Brain microvascular endothelial cell (primary cell): ENCODE measurements at regions not wholly inside any gene's neighbourhood (a gene's known extent, or its start where the extent isn't known, plus 50 kb on each side); places are given as distances from the start of the nearest gene placed in this dataset.

Experiments
- DNase-seq: peaks from one replicate; pipeline ENCODE4 v3.0.0-alpha.2; 2020
- H3K27ac ChIP-seq: fragments of 250-450 bp; sonication (Bioruptor Pico); 2 replicates; pipeline ENCODE4 v1.5.1; 2020; ENCODE audit warnings: mild to moderate bottlenecking, moderate library complexity
- H3K27me3 ChIP-seq: fragments of 250-450 bp; sonication (Bioruptor Pico); replicated peaks from 2 replicates; pipeline ENCODE4 v1.5.1; 2020; ENCODE audit warnings: mild to moderate bottlenecking
- H3K36me3 ChIP-seq: fragments of 250-450 bp; sonication (Bioruptor Pico); replicated peaks from 2 replicates; pipeline ENCODE4 v1.5.1; 2020; ENCODE audit warnings: mild to moderate bottlenecking
- H3K4me3 ChIP-seq: 2 replicates; pipeline ENCODE4 v1.5.1; 2011; ENCODE audit warnings: low read depth, mild to moderate bottlenecking, control low read depth, low read length, moderate library complexity
- CTCF ChIP-seq: IDR thresholded peaks from 2 replicates; pipeline ENCODE4 v1.5.1; 2011; ENCODE audit warnings: low read depth, mild to moderate bottlenecking, moderate library complexity, low read length, control low read depth, inconsistent platforms; ENCODE audit errors: missing control alignments
- in situ Hi-C: cut with HindIII; loops from 2 replicates; pipeline ENCODE4 v1.10.0; 2017; ENCODE audit warnings: low sequenced_read_pairs, low pct_ligation_motif_present

GRCh38 chr5:96340357-96340756 lies 92.7 kb downstream of the PCSK1 start:
- no peaks in the 10 kb centered on the region for H3K36me3 ChIP-seq
- no peak overlapping the region for H3K27ac ChIP-seq
- no peak for TF ChIP-seq CTCF
- H3K27me3 ChIP-seq: no peaks in the 10 kb centered on the region
- H3K4me3 ChIP-seq: no peak overlapping the region
- no peak for DNase-seq
- in situ Hi-C loops: loop anchor here (25.0 kb wide), 1 partner anchor 272 kb away; no protein-coding TSS in a partner anchor

GRCh38 chr5:96339862-96340261 lies 93.2 kb downstream of the PCSK1 start:
- H3K4me3 ChIP-seq: no peak overlapping the region
- H3K27me3 ChIP-seq: no peaks in the 10 kb centered on the region
- H3K36me3 ChIP-seq: no peaks in the 10 kb centered on the region
- in situ Hi-C loops: loop anchor here (10.0 to 25.0 kb wide), 2 partner anchors 272 to 385 kb away; no protein-coding TSS in a partner anchor
- no peak for TF ChIP-seq CTCF
- no peak for DNase-seq
- H3K27ac ChIP-seq: no peak overlapping the region

- H3K4me3 ChIP-seq: no peak overlapping the region
- DNase-seq: no peak
Measured at GRCh38 chr5:96338624-96339415, 94.2 kb downstream of the PCSK1 start.

GRCh38 chr5:96338091-96338490 lies 95.0 kb downstream of the PCSK1 start:
- TF ChIP-seq CTCF: no peak
- no peak for DNase-seq
- Histone ChIP-seq H3K27me3 (no peaks in the 10 kb centered on the region), H3K27ac (no peak overlapping the region), H3K36me3 (no peaks in the 10 kb centered on the region), H3K4me3 (no peak overlapping the region)
- in situ Hi-C loops: loop anchor here (10.0 to 25.0 kb wide), 2 partner anchors 274 to 383 kb away; no protein-coding TSS in a partner anchor

More at GRCh38 chr5:96338624-96339415, 94.2 kb downstream of the PCSK1 start:
- H3K27me3 ChIP-seq: no peaks in the 10 kb centered on the region
- no peak for TF ChIP-seq CTCF
- in situ Hi-C loops: loop anchor here (10.0 to 25.0 kb wide), 2 partner anchors 273 to 384 kb away; no protein-coding TSS in a partner anchor
- no peak overlapping the region for H3K27ac ChIP-seq
- H3K36me3 ChIP-seq: no peaks in the 10 kb centered on the region

GRCh38 chr5:96337048-96337781 lies 95.8 kb downstream of the PCSK1 start:
- no peak for DNase-seq
- Histone ChIP-seq H3K36me3 (no peaks in the 10 kb centered on the region), H3K27me3 (no peaks in the 10 kb centered on the region), H3K4me3 (no peak overlapping the region), H3K27ac (no peak overlapping the region)
- in situ Hi-C loops: loop anchor here (10.0 to 25.0 kb wide), 2 partner anchors 275 to 382 kb away; no protein-coding TSS in a partner anchor
- no peak for TF ChIP-seq CTCF
